ENCODE measurements at regions not wholly inside any gene's neighbourhood (a gene's known extent, or its start where the extent isn't known, plus 50 kb on each side); places are given as distances from the start of the nearest gene placed in this dataset.

- no peaks in the 10 kb centered on the region for H3K36me3 ChIP-seq (ENCODE audit: insufficient read depth, low read length)
- no peaks in the 10 kb centered on the region for H3K4me1 ChIP-seq (ENCODE audit: insufficient read depth, low read length)
- H3K4me3 ChIP-seq (ENCODE audit: low read length) = no peak overlapping the region
- no peak overlapping the region for H2AFZ ChIP-seq (ENCODE audit: low read depth, low read length)
- no peaks in the 10 kb centered on the region for H3K9me3 ChIP-seq (ENCODE audit: low read length)
- H3K27me3 ChIP-seq (ENCODE audit: insufficient read depth, low read length) = no peaks in the 10 kb centered on the region
These were observed 128.0 kb upstream of the VEGFC start for GRCh38 chr4:176920694-176921093.

- Histone ChIP-seq H3K9me3 (ENCODE audit: low read length) (no peaks in the 10 kb centered on the region), H3K4me3 (ENCODE audit: low read length) (no peak overlapping the region), H2AFZ (ENCODE audit: low read depth, low read length) (no peak overlapping the region), H3K36me3 (ENCODE audit: insufficient read depth, low read length) (no peaks in the 10 kb centered on the region), H3K4me1 (ENCODE audit: insufficient read depth, low read length) (no peaks in the 10 kb centered on the region), H3K27me3 (ENCODE audit: insufficient read depth, low read length) (no peaks in the 10 kb centered on the region)
These were observed 128.5 kb upstream of the VEGFC start for GRCh38 chr4:176921256-176921655.

GRCh38 chr4:176924238-176924637 is 131.5 kb upstream of the VEGFC start:
- Histone ChIP-seq H3K27me3 (ENCODE audit: insufficient read depth, low read length) (no peaks in the 10 kb centered on the region), H3K9me3 (ENCODE audit: low read length) (no peaks in the 10 kb centered on the region), H3K4me1 (ENCODE audit: insufficient read depth, low read length) (no peaks in the 10 kb centered on the region), H3K4me3 (ENCODE audit: low read length) (no peak overlapping the region), H3K36me3 (ENCODE audit: insufficient read depth, low read length) (no peaks in the 10 kb centered on the region), H2AFZ (ENCODE audit: low read depth, low read length) (no peak overlapping the region)

GRCh38 chr4:176925962-176926361 is 133.2 kb upstream of the VEGFC start:
- no peaks in the 10 kb centered on the region for H3K36me3 ChIP-seq (ENCODE audit: insufficient read depth, low read length)
- no peaks in the 10 kb centered on the region for H3K4me1 ChIP-seq (ENCODE audit: insufficient read depth, low read length)
- H3K4me3 ChIP-seq (ENCODE audit: low read length) = no peak overlapping the region
- H2AFZ ChIP-seq (ENCODE audit: low read depth, low read length) = no peak overlapping the region
- H3K27me3 ChIP-seq (ENCODE audit: insufficient read depth, low read length) = no peaks in the 10 kb centered on the region
- no peaks in the 10 kb centered on the region for H3K9me3 ChIP-seq (ENCODE audit: low read length)

- H2AFZ ChIP-seq (ENCODE audit: low read depth, low read length) = no peak overlapping the region
- H3K36me3 ChIP-seq (ENCODE audit: insufficient read depth, low read length) = no peaks in the 10 kb centered on the region
- H3K4me3 ChIP-seq (ENCODE audit: low read length) = no peak overlapping the region
- H3K4me1 ChIP-seq (ENCODE audit: insufficient read depth, low read length) = no peaks in the 10 kb centered on the region
- no peaks in the 10 kb centered on the region for H3K9me3 ChIP-seq (ENCODE audit: low read length)
- H3K27me3 ChIP-seq (ENCODE audit: insufficient read depth, low read length) = no peaks in the 10 kb centered on the region
These were observed 134.4 kb upstream of the VEGFC start for GRCh38 chr4:176927117-176927516.

GRCh38 chr4:176927664-176928063 is 134.9 kb upstream of the VEGFC start:
- Histone ChIP-seq H3K4me3 (ENCODE audit: low read length) (no peak overlapping the region), H2AFZ (ENCODE audit: low read depth, low read length) (no peak overlapping the region), H3K27me3 (ENCODE audit: insufficient read depth, low read length) (no peaks in the 10 kb centered on the region), H3K9me3 (ENCODE audit: low read length) (no peaks in the 10 kb centered on the region), H3K36me3 (ENCODE audit: insufficient read depth, low read length) (no peaks in the 10 kb centered on the region), H3K4me1 (ENCODE audit: insufficient read depth, low read length) (no peaks in the 10 kb centered on the region)

- Histone ChIP-seq H3K36me3 (ENCODE audit: insufficient read depth, low read length) (no peaks in the 10 kb centered on the region), H2AFZ (ENCODE audit: low read depth, low read length) (no peak overlapping the region), H3K4me3 (ENCODE audit: low read length) (no peak overlapping the region), H3K4me1 (ENCODE audit: insufficient read depth, low read length) (no peaks in the 10 kb centered on the region), H3K9me3 (ENCODE audit: low read length) (no peaks in the 10 kb centered on the region), H3K27me3 (ENCODE audit: insufficient read depth, low read length) (no peaks in the 10 kb centered on the region)
These were observed 146.7 kb upstream of the VEGFC start for GRCh38 chr4:176939445-176939844.

- H2AFZ ChIP-seq (ENCODE audit: low read depth, low read length) = peak overlapping the region; percentile 46
- H3K4me3 ChIP-seq (ENCODE audit: low read length) = no peak overlapping the region
- H3K27me3 ChIP-seq (ENCODE audit: insufficient read depth, low read length) = no peaks in the 10 kb centered on the region
- no peaks in the 10 kb centered on the region for H3K36me3 ChIP-seq (ENCODE audit: insufficient read depth, low read length)
- no peaks in the 10 kb centered on the region for H3K9me3 ChIP-seq (ENCODE audit: low read length)
- H3K4me1 ChIP-seq (ENCODE audit: insufficient read depth, low read length) = no peaks in the 10 kb centered on the region
These were observed 152.6 kb upstream of the VEGFC start for GRCh38 chr4:176945334-176945733.

- no peak overlapping the region for H2AFZ ChIP-seq (ENCODE audit: low read depth, low read length)
- no peak overlapping the region for H3K4me3 ChIP-seq (ENCODE audit: low read length)
- no peaks in the 10 kb centered on the region for H3K36me3 ChIP-seq (ENCODE audit: insufficient read depth, low read length)
- no peaks in the 10 kb centered on the region for H3K4me1 ChIP-seq (ENCODE audit: insufficient read depth, low read length)
- H3K27me3 ChIP-seq (ENCODE audit: insufficient read depth, low read length) = no peaks in the 10 kb centered on the region
- no peaks in the 10 kb centered on the region for H3K9me3 ChIP-seq (ENCODE audit: low read length)
These were observed 156.3 kb upstream of the VEGFC start for GRCh38 chr4:176949029-176949428.

GRCh38 chr4:176953021-176953420 is 160.3 kb upstream of the VEGFC start:
- peaks cover 2% of the 10 kb centered on the region for H3K9me3 ChIP-seq (ENCODE audit: low read length)
- no peaks in the 10 kb centered on the region for H3K36me3 ChIP-seq (ENCODE audit: insufficient read depth, low read length)
- H3K4me3 ChIP-seq (ENCODE audit: low read length) = no peak overlapping the region
- H3K27me3 ChIP-seq (ENCODE audit: insufficient read depth, low read length) = no peaks in the 10 kb centered on the region
- peaks cover 4% of the 10 kb centered on the region for H3K4me1 ChIP-seq (ENCODE audit: insufficient read depth, low read length)
- no peak overlapping the region for H2AFZ ChIP-seq (ENCODE audit: low read depth, low read length)

- H3K4me1 ChIP-seq (ENCODE audit: insufficient read depth, low read length) = peaks cover 4% of the 10 kb centered on the region
These were observed 164.8 kb upstream of the VEGFC start for GRCh38 chr4:176957353-176958118.

GRCh38 chr4:176959980-176960379 is 167.3 kb upstream of the VEGFC start:
- H2AFZ ChIP-seq (ENCODE audit: low read depth, low read length) = no peak overlapping the region

More at GRCh38 chr4:176957353-176958118, 164.8 kb upstream of the VEGFC start:
- Histone ChIP-seq H3K36me3 (ENCODE audit: insufficient read depth, low read length) (no peaks in the 10 kb centered on the region), H3K4me3 (ENCODE audit: low read length) (no peak overlapping the region), H2AFZ (ENCODE audit: low read depth, low read length) (no peak overlapping the region), H3K27me3 (ENCODE audit: insufficient read depth, low read length) (no peaks in the 10 kb centered on the region), H3K9me3 (ENCODE audit: low read length) (peaks cover 2% of the 10 kb centered on the region)

GRCh38 chr4:176963121-176963520 is 170.4 kb upstream of the VEGFC start:
- Histone ChIP-seq H3K36me3 (ENCODE audit: insufficient read depth, low read length) (no peaks in the 10 kb centered on the region), H2AFZ (ENCODE audit: low read depth, low read length) (no peak overlapping the region), H3K4me1 (ENCODE audit: insufficient read depth, low read length) (no peaks in the 10 kb centered on the region), H3K27me3 (ENCODE audit: insufficient read depth, low read length) (no peaks in the 10 kb centered on the region), H3K9me3 (ENCODE audit: low read length) (no peaks in the 10 kb centered on the region), H3K4me3 (ENCODE audit: low read length) (no peak overlapping the region)

More at GRCh38 chr4:176959980-176960379, 167.3 kb upstream of the VEGFC start:
- no peaks in the 10 kb centered on the region for H3K36me3 ChIP-seq (ENCODE audit: insufficient read depth, low read length)
- H3K4me1 ChIP-seq (ENCODE audit: insufficient read depth, low read length) = peaks cover 4% of the 10 kb centered on the region
- no peak overlapping the region for H3K4me3 ChIP-seq (ENCODE audit: low read length)
- H3K27me3 ChIP-seq (ENCODE audit: insufficient read depth, low read length) = no peaks in the 10 kb centered on the region
- H3K9me3 ChIP-seq (ENCODE audit: low read length) = peaks cover under 1% of the 10 kb centered on the region

All from neuron (in vitro differentiated cells).